Neutrophil (primary cell): ENCODE measurements at regions not wholly inside any gene's neighbourhood (a gene's known extent, or its start where the extent isn't known, plus 50 kb on each side); places are given as distances from the start of the nearest gene placed in this dataset.

Experiments used
- H3K27ac ChIP-seq: fragments of 200-600 bp; sonication (generic); 2 replicates; pipeline ENCODE4 v1.5.1; 2016; ENCODE audit warnings: mild to moderate bottlenecking, moderate library complexity
- H3K27me3 ChIP-seq: fragments of 200-600 bp; sonication (generic); 2 replicates; pipeline ENCODE4 v1.6.0; 2016; ENCODE audit warnings: mild to moderate bottlenecking
- H3K36me3 ChIP-seq: fragments of 200-600 bp; sonication (generic); 2 replicates; pipeline ENCODE4 v1.5.1; 2017
- H3K4me1 ChIP-seq, 2 experiments: fragments of 200-600 bp in 1 of 2; sonication (generic) in 1 of 2; 1 replicate in 1 of 2; 2 replicates in 1 of 2; pipeline versions ENCODE4 v1.5.1 to v1.6.1; 2013 to 2016; ENCODE audit warnings: low read depth in 1 of 2, low read length in 1 of 2, mild to moderate bottlenecking in 1 of 2, moderate library complexity in 1 of 2; ENCODE audit not compliant: control insufficient read depth in 1 of 2, insufficient read depth in 1 of 2
- H3K4me3 ChIP-seq, 2 experiments: fragments of 200-600 bp in 1 of 2; sonication (generic) in 1 of 2; 1 replicate in 1 of 2; 2 replicates in 1 of 2; pipeline ENCODE4 v1.5.1; 2013 to 2016; ENCODE audit warnings: low read depth in 1 of 2, low read length in 1 of 2, mild to moderate bottlenecking in 1 of 2, moderate library complexity in 1 of 2
- H3K9me3 ChIP-seq: fragments of 200-600 bp; sonication (generic); 2 replicates; pipeline ENCODE4 v1.5.1; 2016
- TF ChIP-seq, protein P1 (sequence below): fragments of 200-600 bp; sonication (generic); IDR thresholded peaks from 2 replicates; pipeline ENCODE4 v1.5.1; 2016; ENCODE audit warnings: antibody characterized with exemption

- no peak overlapping the region for H3K27ac ChIP-seq
- no peak overlapping the region for H3K4me3 ChIP-seq
- H3K27me3 ChIP-seq, result no peaks in the 10 kb centered on the region
- H3K4me1 ChIP-seq, result peaks cover 3 to 7% of the 10 kb centered on the region in 2 experiments
- no peaks in the 10 kb centered on the region for H3K36me3 ChIP-seq
- no peaks in the 10 kb centered on the region for H3K9me3 ChIP-seq
- TF ChIP-seq, protein P1, sequence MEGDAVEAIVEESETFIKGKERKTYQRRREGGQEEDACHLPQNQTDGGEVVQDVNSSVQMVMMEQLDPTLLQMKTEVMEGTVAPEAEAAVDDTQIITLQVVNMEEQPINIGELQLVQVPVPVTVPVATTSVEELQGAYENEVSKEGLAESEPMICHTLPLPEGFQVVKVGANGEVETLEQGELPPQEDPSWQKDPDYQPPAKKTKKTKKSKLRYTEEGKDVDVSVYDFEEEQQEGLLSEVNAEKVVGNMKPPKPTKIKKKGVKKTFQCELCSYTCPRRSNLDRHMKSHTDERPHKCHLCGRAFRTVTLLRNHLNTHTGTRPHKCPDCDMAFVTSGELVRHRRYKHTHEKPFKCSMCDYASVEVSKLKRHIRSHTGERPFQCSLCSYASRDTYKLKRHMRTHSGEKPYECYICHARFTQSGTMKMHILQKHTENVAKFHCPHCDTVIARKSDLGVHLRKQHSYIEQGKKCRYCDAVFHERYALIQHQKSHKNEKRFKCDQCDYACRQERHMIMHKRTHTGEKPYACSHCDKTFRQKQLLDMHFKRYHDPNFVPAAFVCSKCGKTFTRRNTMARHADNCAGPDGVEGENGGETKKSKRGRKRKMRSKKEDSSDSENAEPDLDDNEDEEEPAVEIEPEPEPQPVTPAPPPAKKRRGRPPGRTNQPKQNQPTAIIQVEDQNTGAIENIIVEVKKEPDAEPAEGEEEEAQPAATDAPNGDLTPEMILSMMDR, result no peak
Observed at GRCh38 chr12:3992945-3993344, 119.7 kb upstream of the PARP11 start.

DNA sequence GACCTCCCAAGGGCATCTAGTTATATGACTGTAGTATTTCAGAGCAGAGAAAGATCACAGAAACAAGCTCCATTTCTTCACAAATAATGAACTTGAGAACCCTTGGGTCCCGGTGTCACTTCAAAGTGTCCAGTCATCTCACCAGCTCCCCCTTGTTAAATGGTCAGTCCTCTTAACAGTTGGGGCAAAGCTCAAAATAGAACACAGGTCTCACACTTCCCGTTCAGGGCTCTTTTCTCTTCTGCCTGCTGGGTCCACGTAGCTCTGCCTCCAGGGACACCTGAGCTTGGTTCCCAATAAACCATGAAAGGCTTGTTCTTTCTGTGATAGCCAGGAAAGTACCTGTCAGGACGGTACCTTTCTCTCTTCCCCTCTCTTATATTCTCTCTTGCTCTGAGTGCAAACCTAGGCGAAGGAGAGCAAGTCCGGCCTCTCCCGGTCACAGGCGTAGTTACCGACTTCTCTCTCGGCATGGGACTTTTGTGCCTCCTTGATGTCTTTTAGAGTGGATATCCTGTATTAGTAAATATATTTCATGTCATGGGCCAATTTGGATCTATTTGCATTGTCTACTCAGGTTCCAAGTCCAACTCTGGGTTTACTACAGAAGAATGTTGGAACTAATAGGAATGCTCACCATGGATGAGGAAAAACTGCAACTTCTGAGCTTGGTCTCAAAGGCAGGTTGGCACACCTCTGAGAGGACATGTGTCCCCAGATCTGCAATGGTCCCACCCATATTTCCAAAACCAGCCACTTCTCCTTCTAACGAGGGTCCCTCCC, 118.8 kb upstream of the PARP11 start:
- no peaks in the 10 kb centered on the region for H3K36me3 ChIP-seq
- H3K4me3 ChIP-seq, result no peak overlapping the region
- TF ChIP-seq, protein P1, result no peak
- peaks cover 3 to 7% of the 10 kb centered on the region in 2 experiments for H3K4me1 ChIP-seq
- no peaks in the 10 kb centered on the region for H3K9me3 ChIP-seq
- no peaks in the 10 kb centered on the region for H3K27me3 ChIP-seq
- no peak overlapping the region for H3K27ac ChIP-seq

DNA sequence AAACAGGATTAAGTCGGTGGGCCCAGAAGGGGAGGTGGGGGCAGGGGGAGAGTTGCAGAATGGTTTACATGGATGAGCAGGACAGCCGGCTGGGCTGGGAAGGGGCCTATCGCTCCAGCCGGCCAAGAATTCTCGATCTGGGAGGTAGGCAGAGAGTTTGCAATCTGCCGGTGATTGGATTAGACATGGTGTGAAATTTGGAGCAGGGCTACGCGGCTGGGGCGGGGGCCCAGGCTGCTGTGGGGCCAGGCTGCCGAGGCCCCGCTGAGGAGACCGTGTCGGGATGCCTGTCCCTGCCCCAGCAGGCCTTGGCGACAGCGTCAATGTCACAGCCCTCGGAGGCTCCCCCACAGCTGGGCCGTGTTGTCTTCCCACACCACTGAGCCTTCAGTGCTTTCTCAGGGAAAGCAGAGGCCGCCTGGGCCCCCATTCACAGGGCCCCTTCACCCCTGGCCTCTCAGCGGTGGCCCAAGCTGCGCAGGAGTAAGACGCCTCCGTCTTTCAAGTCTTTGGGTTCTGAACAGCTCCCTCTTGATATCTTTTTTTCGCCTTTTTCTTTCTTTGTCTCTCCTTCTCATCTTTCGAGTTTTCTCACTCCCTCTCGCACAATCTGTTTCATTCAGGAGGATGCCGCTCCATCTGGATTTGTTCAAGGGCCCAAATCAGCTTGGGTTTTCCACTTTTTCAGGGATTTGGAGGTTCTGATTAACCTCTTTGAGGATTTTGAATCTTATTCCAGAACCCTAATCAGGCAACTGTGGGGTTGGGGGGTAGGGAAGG, 117.5 kb upstream of the PARP11 start:
- Histone ChIP-seq H3K27me3 (no peaks in the 10 kb centered on the region), H3K4me1 (peaks cover 3 to 7% of the 10 kb centered on the region in 2 experiments), H3K4me3 (no peak overlapping the region), H3K36me3 (no peaks in the 10 kb centered on the region), H3K9me3 (no peaks in the 10 kb centered on the region), H3K27ac (no peak overlapping the region)
- TF ChIP-seq, protein P1, result no peak

- TF ChIP-seq, protein P1, result no peak
- Histone ChIP-seq H3K27ac (no peak overlapping the region), H3K4me3 (no peak overlapping the region), H3K27me3 (no peaks in the 10 kb centered on the region), H3K36me3 (no peaks in the 10 kb centered on the region), H3K4me1 (peaks cover 3 to 7% of the 10 kb centered on the region in 2 experiments), H3K9me3 (no peaks in the 10 kb centered on the region)
Observed at GRCh38 chr12:3989218-3989550, 116.0 kb upstream of the PARP11 start.

DNA sequence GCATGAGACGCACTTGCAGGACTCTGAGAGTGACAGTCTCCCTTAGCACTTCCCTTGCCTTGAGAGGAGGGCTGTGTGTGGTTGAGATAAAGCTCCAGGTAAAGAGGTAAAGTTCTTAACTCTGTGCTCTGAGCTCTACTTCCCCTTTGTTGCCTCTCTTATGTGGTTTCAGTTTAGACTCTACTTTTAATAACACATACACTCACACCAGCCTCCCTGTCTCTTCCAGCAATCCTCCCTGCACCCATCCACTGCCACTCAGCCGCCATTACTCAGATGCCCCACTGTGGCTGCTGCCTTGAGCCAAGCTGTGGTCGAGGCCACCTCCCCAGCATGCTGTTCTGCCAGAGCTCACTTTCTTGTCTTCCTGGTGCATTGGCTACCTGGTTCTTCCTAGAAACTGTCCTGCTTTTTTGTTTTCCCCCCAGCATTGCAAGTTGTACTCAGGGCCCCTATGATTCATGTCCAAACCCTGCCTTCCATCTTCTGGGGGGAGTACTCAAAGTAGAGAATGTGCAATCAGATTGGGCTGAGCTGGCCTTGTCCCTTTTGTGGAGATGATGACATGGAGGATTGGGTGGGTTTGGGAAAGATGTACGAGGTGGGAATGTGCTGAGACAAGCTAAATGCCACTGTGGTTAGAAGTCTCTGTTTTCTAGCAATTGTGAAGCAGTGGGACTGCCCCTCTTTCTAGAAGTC, 115.5 kb upstream of the PARP11 start:
- TF ChIP-seq, protein P1, result no peak
- Histone ChIP-seq H3K4me3 (no peak overlapping the region), H3K27ac (no peak overlapping the region)

More for the DNA sequence above, 115.5 kb upstream of the PARP11 start:
- H3K9me3 ChIP-seq, result peaks cover under 1% of the 10 kb centered on the region
- no peaks in the 10 kb centered on the region for H3K27me3 ChIP-seq
- peaks cover 3 to 7% of the 10 kb centered on the region in 2 experiments for H3K4me1 ChIP-seq
- H3K36me3 ChIP-seq, result no peaks in the 10 kb centered on the region
